K562 (cell line): ENCODE measurements at regions not wholly inside any gene's neighbourhood (a gene's known extent, or its start where the extent isn't known, plus 50 kb on each side); places are given as distances from the start of the nearest gene placed in this dataset.

Experiments
- ATAC-seq: fragments of 200-7000 bp; cut with Tn5 transposase; 3 replicates; pipeline ENCODE4 v1.9.1; 2020; ENCODE audit warnings: moderate library complexity
- BruUV-seq: library from RNA; stranded (reverse); fragments of 400-500 nt; replicated peaks from 2 replicates; lab custom pipeline; 2021; lab: Mats Ljungman, UMichigan
- CTCF ChIA-PET: fragments of 300-600 bp; formaldehyde crosslinking; extraction: SDS; loops from one replicate; lab custom pipeline; 2021; ENCODE audit warnings: low intra/inter-chr PET ratio; lab: Yijun Ruan, JAX
- POLR2A ChIA-PET: fragments of 300-600, 350-650 bp; sonication (Branson Sonifier 250); formaldehyde crosslinking; extraction: SDS; loops from one replicate; lab custom pipeline; 2021; ENCODE audit warnings: antibody characterized with exemption, inconsistent platforms; lab: Yijun Ruan, JAX
- DNase-seq, 4 experiments: peaks; one replicate each; pipeline versions ENCODE4 v3.0.0 to v3.0.0-alpha.2; 2011 to 2018; ENCODE audit warnings: low spot score in 3 of 4, mixed read lengths in 3 of 4; ENCODE audit errors: extremely low read depth in 1 of 4
- FAIRE-seq: peaks from 2 replicates; lab custom pipeline; 2011; peaks lifted over from hg19 to GRCh38; lab: Jason Lieb, UNC
- H2AFZ ChIP-seq: 2 replicates; pipeline ENCODE4 v1.6.0; 2011; ENCODE audit warnings: low read depth, low read length, control low read depth, inconsistent platforms
- H3K27ac ChIP-seq: fragments of 200-600 bp; 3 replicates; pipeline ENCODE4 v1.8.0; 2011; ENCODE audit warnings: low read depth, mild to moderate bottlenecking, control low read depth, inconsistent platforms, low read length, moderate library complexity, mixed read lengths; ENCODE audit errors: extremely low read depth
- H3K27me3 ChIP-seq, 2 experiments: fragments of 300-600 bp in 1 of 2; 2 replicates in 1 of 2; 3 replicates in 1 of 2; pipeline versions ENCODE4 v1.6.0 to v1.8.0; 2011; ENCODE audit warnings: inconsistent platforms in 2 of 2, low read length in 2 of 2, mild to moderate bottlenecking in 1 of 2, mixed read lengths in 1 of 2, moderate library complexity in 1 of 2; ENCODE audit not compliant: control insufficient read depth in 2 of 2, insufficient read depth in 2 of 2
- H3K36me3 ChIP-seq: fragments of 300-600 bp; 3 replicates; pipeline ENCODE4 v1.8.0; 2011; ENCODE audit warnings: mild to moderate bottlenecking, low read length, inconsistent platforms; ENCODE audit not compliant: control insufficient read depth, insufficient read depth
- H3K4me1 ChIP-seq, 2 experiments: fragments of 200-600 bp in 1 of 2; replicated peaks in 1 of 2; 2 replicates in 1 of 2; 3 replicates in 1 of 2; pipeline versions ENCODE4 v1.5.1 to v1.8.0; 2011; ENCODE audit warnings: inconsistent platforms in 2 of 2, low read length in 2 of 2, mild to moderate bottlenecking in 1 of 2, mixed read lengths in 1 of 2, moderate library complexity in 1 of 2; ENCODE audit not compliant: control insufficient read depth in 2 of 2, insufficient read depth in 2 of 2
- H3K4me2 ChIP-seq: 2 replicates; pipeline ENCODE4 v1.6.1; 2011; ENCODE audit warnings: low read length, control low read depth, inconsistent platforms, mixed read lengths; ENCODE audit not compliant: insufficient read depth
- H3K4me3 ChIP-seq: fragments of 200-600 bp; sonication (generic), shearing (Covaris generic); 2 replicates; pipeline ENCODE4 v1.5.1; 2016; ENCODE audit warnings: control low read depth, inconsistent platforms
- H3K79me2 ChIP-seq: fragments of 200-600 bp; 3 replicates; pipeline ENCODE4 v1.8.0; 2011; ENCODE audit warnings: low read length, inconsistent platforms; ENCODE audit not compliant: control insufficient read depth, insufficient read depth
- H3K9ac ChIP-seq, 2 experiments: 2 replicates each; pipeline versions ENCODE4 v1.6.0 to v1.6.1; 2011; ENCODE audit warnings: low read depth in 2 of 2, low read length in 2 of 2, control low read depth in 1 of 2, inconsistent platforms in 1 of 2, mild to moderate bottlenecking in 1 of 2, mixed read lengths in 1 of 2; ENCODE audit not compliant: insufficient read depth in 1 of 2
- H3K9me1 ChIP-seq: one replicate; pipeline ENCODE4 v1.6.0; 2011; ENCODE audit warnings: inconsistent platforms, mild to moderate bottlenecking, low read length, moderate library complexity; ENCODE audit not compliant: control insufficient read depth, insufficient read depth
- H3K9me3 ChIP-seq: replicated peaks from 2 replicates; pipeline ENCODE4 v1.5.1; 2011; ENCODE audit warnings: low read depth, low read length, inconsistent platforms; ENCODE audit not compliant: control insufficient read depth, insufficient read depth
- H4K20me1 ChIP-seq: replicated peaks from 2 replicates; pipeline ENCODE4 v1.6.1; 2011; ENCODE audit warnings: low read length, inconsistent platforms, mixed read lengths; ENCODE audit not compliant: control insufficient read depth, insufficient read depth
- ATF1 ChIP-seq, 2 experiments: fragments of 450-650 bp in 1 of 2; IDR thresholded peaks; 2 replicates each; pipeline ENCODE4 v1.6.1; 2016; ENCODE audit warnings: missing compliant biosample characterization in 1 of 2, missing genetic modification characterization in 1 of 2
- ETV6 ChIP-seq, 3 experiments: fragments of 150-350 bp in 1 of 3; sonication (generic) in 1 of 3; formaldehyde crosslinking in 1 of 3; IDR thresholded peaks; 2 replicates each; pipeline versions ENCODE4 v1.6.1 to v1.8.0; 2014 to 2022; ENCODE audit warnings: borderline replicate concordance in 2 of 3, low read depth in 2 of 3, antibody characterized with exemption in 1 of 3, low read length in 1 of 3, mild to moderate bottlenecking in 1 of 3, missing genetic modification reagents in 1 of 3
- ZZZ3 ChIP-seq: fragments of 450-650 bp; IDR thresholded peaks from 2 replicates; pipeline ENCODE4 v1.6.1; 2016; ENCODE audit warnings: antibody characterized with exemption, mild to moderate bottlenecking, moderate library complexity
- WGBS: fragments of 100-300 bp; shearing (Covaris generic); methylation state at CpG from one replicate; pipeline ENCODE4 v1.1.6; 2016; ENCODE audit warnings: low coverage, mixed read lengths; ENCODE audit not compliant: insufficient coverage; ENCODE audit errors: missing lambda C conversion rate; 5-methylcytosine and 5-hydroxymethylcytosine counted together
- in situ Hi-C: fragments of 300-500 bp; cut with MboI; formaldehyde crosslinking; loops from 4 replicates; pipeline ENCODE4 v1.15.0; 2018; ENCODE audit warnings: inconsistent platforms, mixed read lengths
- intact Hi-C: fragments of 100-400 bp; cut with micrococcal nuclease; formaldehyde crosslinking; loops from 2 replicates; pipeline ENCODE4 v1.14.2; 2022
- TF ChIP-seq, protein P1 (sequence below): fragments of 450-650 bp; IDR thresholded peaks from 2 replicates; pipeline ENCODE4 v1.6.1; 2016
- TF ChIP-seq, protein P2 (sequence below): sonication (generic); formaldehyde crosslinking; IDR thresholded peaks from 2 replicates; pipeline ENCODE4 v1.8.0; 2022; ENCODE audit warnings: missing genetic modification reagents, mild to moderate bottlenecking, borderline replicate concordance

DNA sequence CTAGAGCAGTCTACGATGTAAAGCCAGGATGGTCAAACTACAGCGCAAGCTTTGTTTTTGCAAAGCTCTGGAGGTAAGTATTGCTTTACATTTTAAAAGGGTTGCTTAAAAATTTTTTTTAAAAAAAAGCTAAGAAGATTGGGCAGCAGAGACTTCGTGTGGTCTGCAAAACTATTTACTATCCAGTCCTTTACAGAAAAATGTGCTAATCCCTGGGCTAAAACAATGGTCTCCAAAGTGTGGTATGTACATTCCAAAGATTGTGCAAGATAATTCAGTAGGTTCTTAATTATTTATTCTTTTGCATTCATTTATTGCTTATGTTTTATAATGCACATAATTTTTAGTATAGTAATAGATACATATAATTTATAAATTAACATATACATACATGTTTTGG, 113.2 kb downstream of the MFAP3L start:
- Histone ChIP-seq H4K20me1 (no peaks in the 10 kb centered on the region), H3K79me2 (no peaks in the 10 kb centered on the region), H3K4me3 (no peak overlapping the region), H3K9me3 (no peaks in the 10 kb centered on the region), H3K27ac (no peak overlapping the region), H3K27me3 (no peaks in the 10 kb centered on the region), H3K36me3 (no peaks in the 10 kb centered on the region), H3K9ac (no peak overlapping the region), H3K4me2 (no peak overlapping the region), H3K9me1 (no peaks in the 10 kb centered on the region), H2AFZ (no peak overlapping the region), H3K4me1 (no peaks in the 10 kb centered on the region)
- ChIA-PET CTCF (no interaction called here), POLR2A (interaction anchor here (0.7 kb wide), 1 partner anchor 86 kb away, joined by 4 read pairs; no protein-coding TSS in a partner anchor)
- FAIRE-seq (no peak), ATAC-seq (no peak), DNase-seq (no peak)
- intact Hi-C loops (no loop called here), in situ Hi-C loops (no loop called here)
- no TSS peak for BruUV-seq
- TF ChIP-seq ETV6 (IDR thresholded peaks at IDR 0.05; ENCODE audit: borderline replicate concordance in 1 of 2, low read depth in 2 of 2, low read length in 1 of 2) = no peak
- no peak for TF ChIP-seq ETV6 (CRISPR knock-in tag; IDR thresholded peaks at IDR 0.05; ENCODE audit: borderline replicate concordance)
- TF ChIP-seq, protein P1, sequence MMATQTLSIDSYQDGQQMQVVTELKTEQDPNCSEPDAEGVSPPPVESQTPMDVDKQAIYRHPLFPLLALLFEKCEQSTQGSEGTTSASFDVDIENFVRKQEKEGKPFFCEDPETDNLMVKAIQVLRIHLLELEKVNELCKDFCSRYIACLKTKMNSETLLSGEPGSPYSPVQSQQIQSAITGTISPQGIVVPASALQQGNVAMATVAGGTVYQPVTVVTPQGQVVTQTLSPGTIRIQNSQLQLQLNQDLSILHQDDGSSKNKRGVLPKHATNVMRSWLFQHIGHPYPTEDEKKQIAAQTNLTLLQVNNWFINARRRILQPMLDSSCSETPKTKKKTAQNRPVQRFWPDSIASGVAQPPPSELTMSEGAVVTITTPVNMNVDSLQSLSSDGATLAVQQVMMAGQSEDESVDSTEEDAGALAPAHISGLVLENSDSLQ = no peak
- TF ChIP-seq ZZZ3 = no peak
- TF ChIP-seq, protein P2, sequence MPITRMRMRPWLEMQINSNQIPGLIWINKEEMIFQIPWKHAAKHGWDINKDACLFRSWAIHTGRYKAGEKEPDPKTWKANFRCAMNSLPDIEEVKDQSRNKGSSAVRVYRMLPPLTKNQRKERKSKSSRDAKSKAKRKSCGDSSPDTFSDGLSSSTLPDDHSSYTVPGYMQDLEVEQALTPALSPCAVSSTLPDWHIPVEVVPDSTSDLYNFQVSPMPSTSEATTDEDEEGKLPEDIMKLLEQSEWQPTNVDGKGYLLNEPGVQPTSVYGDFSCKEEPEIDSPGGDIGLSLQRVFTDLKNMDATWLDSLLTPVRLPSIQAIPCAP (CRISPR knock-in tag) = no peak
- TF ChIP-seq ATF1 (CRISPR knock-in tag; IDR thresholded peaks at IDR 0.05) = no peak
- no peak for TF ChIP-seq ATF1 (tag; IDR thresholded peaks at IDR 0.05)
- WGBS = 4% methylated on average over 3 of the region's 3 CpGs
